Esophagus muscularis mucosa (tissue), 3 donors: ENCODE measurements at regions not wholly inside any gene's neighbourhood (a gene's known extent, or its start where the extent isn't known, plus 50 kb on each side); places are given as distances from the start of the nearest gene placed in this dataset.

Experiments
- CTCF ChIP-seq, 3 experiments: fragments of 200-600 bp in 2 of 3; fragments of 450-650 bp in 1 of 3; sonication (generic) in 2 of 3; IDR thresholded peaks; one replicate each; pipeline ENCODE4 v1.5.1; 2017 to 2019; ENCODE audit warnings: antibody characterized with exemption in 3 of 3, mild to moderate bottlenecking in 2 of 3, moderate library complexity in 1 of 3
- POLR2AphosphoS5 ChIP-seq, 2 donors: sonication (generic); formaldehyde crosslinking; IDR thresholded peaks; one replicate each; pipeline ENCODE4 v1.6.1; 2017; ENCODE audit warnings: antibody characterized with exemption in 2 of 2

GRCh38 chr3:66655671-66656070, 154.8 kb upstream of the LRIG1 start:
- TF ChIP-seq CTCF (IDR thresholded peaks at IDR 0.05) (no peak), POLR2AphosphoS5 (IDR thresholded peaks at IDR 0.05) (no peak)
